ENCODE measurements at regions not wholly inside any gene's neighbourhood (a gene's known extent, or its start where the extent isn't known, plus 50 kb on each side); places are given as distances from the start of the nearest gene placed in this dataset.

- no peaks in the 10 kb centered on the region for H3K79me1 ChIP-seq (ENCODE audit: low read length)
- H2AFZ ChIP-seq (ENCODE audit: insufficient read depth, low read length, poor library complexity), result no peak overlapping the region
- H2AK5ac ChIP-seq (ENCODE audit: low read length), result peak overlapping the region; percentile 9
- H3K4me3 ChIP-seq (ENCODE audit: low read depth, low read length), result no peak overlapping the region
- no peaks in the 10 kb centered on the region for H3K79me2 ChIP-seq (ENCODE audit: control insufficient read depth, insufficient read depth, low read length, poor library complexity)
- H3K18ac ChIP-seq (ENCODE audit: low read length), result no peak overlapping the region
- H2BK120ac ChIP-seq (ENCODE audit: insufficient read depth, low read length, poor library complexity), result no peak overlapping the region
- WGBS (ENCODE audit: extremely low coverage, insufficient coverage, insufficient read length), result no CpG with 5 or more reads among the region's 9 CpGs
- H3K4me2 ChIP-seq (ENCODE audit: low read length), result no peak overlapping the region
- H3K9ac ChIP-seq (ENCODE audit: low read length), result no peak overlapping the region
- no peak overlapping the region for H3K27ac ChIP-seq (ENCODE audit: low read depth, low read length)
- peak overlapping the region; percentile 32 for H2BK12ac ChIP-seq (ENCODE audit: low read length)
- H2BK5ac ChIP-seq (ENCODE audit: low read depth, low read length, poor library complexity), result no peak overlapping the region
- H3K14ac ChIP-seq (ENCODE audit: low read length), result peak overlapping the region; percentile 35
- H4K91ac ChIP-seq (ENCODE audit: low read depth, low read length), result no peak overlapping the region
- peaks cover 2 to 14% of the 10 kb centered on the region in 2 experiments for H3K4me1 ChIP-seq (ENCODE audit: control insufficient read depth in 1 of 2, insufficient read depth in 2 of 2, low read length in 2 of 2)
- no peaks in the 10 kb centered on the region for H3K36me3 ChIP-seq (ENCODE audit: control insufficient read depth in 1 of 2, insufficient read depth in 2 of 2, low read length in 2 of 2)
- no peak overlapping the region for H3K23ac ChIP-seq (ENCODE audit: low read length)
- no peak for DNase-seq
- H3K4ac ChIP-seq (ENCODE audit: low read depth, low read length), result no peak overlapping the region
- no peak overlapping the region for H4K8ac ChIP-seq (ENCODE audit: low read depth, low read length)
- no peak overlapping the region for H4K12ac ChIP-seq (ENCODE audit: low read depth, low read length)
- H3K27me3 ChIP-seq (ENCODE audit: insufficient read depth, low read length), result no peaks in the 10 kb centered on the region
- no peaks in the 10 kb centered on the region for H3K9me3 ChIP-seq (ENCODE audit: insufficient read depth, low read depth, low read length)
Observed at GRCh38 chr12:105672121-105672975, 341.9 kb downstream of the C12orf75 start.

- H2BK120ac ChIP-seq (ENCODE audit: insufficient read depth, low read length, poor library complexity), result no peak overlapping the region
- no peak overlapping the region for H4K91ac ChIP-seq (ENCODE audit: low read depth, low read length)
- no peak overlapping the region for H3K18ac ChIP-seq (ENCODE audit: low read length)
- H2AFZ ChIP-seq (ENCODE audit: insufficient read depth, low read length, poor library complexity), result no peak overlapping the region
- H3K4me3 ChIP-seq (ENCODE audit: low read depth, low read length), result no peak overlapping the region
- H3K4ac ChIP-seq (ENCODE audit: low read depth, low read length), result no peak overlapping the region
- no peak overlapping the region for H3K14ac ChIP-seq (ENCODE audit: low read length)
- H3K23ac ChIP-seq (ENCODE audit: low read length), result no peak overlapping the region
- no peaks in the 10 kb centered on the region for H3K9me3 ChIP-seq (ENCODE audit: insufficient read depth, low read depth, low read length)
- no CpG with 5 or more reads among the region's 2 CpGs for WGBS (ENCODE audit: extremely low coverage, insufficient coverage, insufficient read length)
- H4K8ac ChIP-seq (ENCODE audit: low read depth, low read length), result no peak overlapping the region
- H2BK5ac ChIP-seq (ENCODE audit: low read depth, low read length, poor library complexity), result no peak overlapping the region
- no peaks in the 10 kb centered on the region for H3K36me3 ChIP-seq (ENCODE audit: control insufficient read depth in 1 of 2, insufficient read depth in 2 of 2, low read length in 2 of 2)
- H3K9ac ChIP-seq (ENCODE audit: low read length), result no peak overlapping the region
- H3K79me2 ChIP-seq (ENCODE audit: control insufficient read depth, insufficient read depth, low read length, poor library complexity), result no peaks in the 10 kb centered on the region
- no peak overlapping the region for H4K12ac ChIP-seq (ENCODE audit: low read depth, low read length)
- no peak overlapping the region for H2BK12ac ChIP-seq (ENCODE audit: low read length)
- no peak for DNase-seq
- H3K27ac ChIP-seq (ENCODE audit: low read depth, low read length), result no peak overlapping the region
- H2AK5ac ChIP-seq (ENCODE audit: low read length), result no peak overlapping the region
- peaks cover 2 to 11% of the 10 kb centered on the region in 2 experiments for H3K4me1 ChIP-seq (ENCODE audit: control insufficient read depth in 1 of 2, insufficient read depth in 2 of 2, low read length in 2 of 2)
- no peaks in the 10 kb centered on the region for H3K79me1 ChIP-seq (ENCODE audit: low read length)
- H3K27me3 ChIP-seq (ENCODE audit: insufficient read depth, low read length), result no peaks in the 10 kb centered on the region
- H3K4me2 ChIP-seq (ENCODE audit: low read length), result no peak overlapping the region
Observed at GRCh38 chr12:105674871-105675699, 344.6 kb downstream of the C12orf75 start.

- H3K79me2 ChIP-seq (ENCODE audit: control insufficient read depth, insufficient read depth, low read length, poor library complexity), result no peaks in the 10 kb centered on the region
- no peak overlapping the region for H4K12ac ChIP-seq (ENCODE audit: low read depth, low read length)
- H3K14ac ChIP-seq (ENCODE audit: low read length), result no peak overlapping the region
- H2BK5ac ChIP-seq (ENCODE audit: low read depth, low read length, poor library complexity), result no peak overlapping the region
- H3K79me1 ChIP-seq (ENCODE audit: low read length), result no peaks in the 10 kb centered on the region
- H2BK120ac ChIP-seq (ENCODE audit: insufficient read depth, low read length, poor library complexity), result no peak overlapping the region
- no peak for DNase-seq
- H4K8ac ChIP-seq (ENCODE audit: low read depth, low read length), result no peak overlapping the region
- H3K18ac ChIP-seq (ENCODE audit: low read length), result no peak overlapping the region
- H3K9ac ChIP-seq (ENCODE audit: low read length), result no peak overlapping the region
- H3K4me3 ChIP-seq (ENCODE audit: low read depth, low read length), result no peak overlapping the region
- no CpG with 5 or more reads among the region's 2 CpGs for WGBS (ENCODE audit: extremely low coverage, insufficient coverage, insufficient read length)
- no peak overlapping the region for H3K23ac ChIP-seq (ENCODE audit: low read length)
- no peak overlapping the region for H2AK5ac ChIP-seq (ENCODE audit: low read length)
- H3K4me1 ChIP-seq (ENCODE audit: control insufficient read depth in 1 of 2, insufficient read depth in 2 of 2, low read length in 2 of 2), result peaks cover 0 to 6% of the 10 kb centered on the region in 2 experiments
- no peaks in the 10 kb centered on the region for H3K27me3 ChIP-seq (ENCODE audit: insufficient read depth, low read length)
- H2AFZ ChIP-seq (ENCODE audit: insufficient read depth, low read length, poor library complexity), result no peak overlapping the region
- no peaks in the 10 kb centered on the region for H3K36me3 ChIP-seq (ENCODE audit: control insufficient read depth in 1 of 2, insufficient read depth in 2 of 2, low read length in 2 of 2)
- no peak overlapping the region for H3K4ac ChIP-seq (ENCODE audit: low read depth, low read length)
- H2BK12ac ChIP-seq (ENCODE audit: low read length), result no peak overlapping the region
- H3K4me2 ChIP-seq (ENCODE audit: low read length), result no peak overlapping the region
- no peak overlapping the region for H3K27ac ChIP-seq (ENCODE audit: low read depth, low read length)
- H3K9me3 ChIP-seq (ENCODE audit: insufficient read depth, low read depth, low read length), result no peaks in the 10 kb centered on the region
- H4K91ac ChIP-seq (ENCODE audit: low read depth, low read length), result no peak overlapping the region
Observed at GRCh38 chr12:105676694-105677093, 346.2 kb downstream of the C12orf75 start.

GRCh38 chr12:105677672-105678071, 347.2 kb downstream of the C12orf75 start:
- no peaks in the 10 kb centered on the region for H3K27me3 ChIP-seq (ENCODE audit: insufficient read depth, low read length)
- WGBS (ENCODE audit: extremely low coverage, insufficient coverage, insufficient read length), result no CpG with 5 or more reads among the region's 2 CpGs
- no peak overlapping the region for H3K27ac ChIP-seq (ENCODE audit: low read depth, low read length)
- no peaks in the 10 kb centered on the region for H3K9me3 ChIP-seq (ENCODE audit: insufficient read depth, low read depth, low read length)
- no peak overlapping the region for H3K23ac ChIP-seq (ENCODE audit: low read length)
- H3K79me2 ChIP-seq (ENCODE audit: control insufficient read depth, insufficient read depth, low read length, poor library complexity), result no peaks in the 10 kb centered on the region
- H2AK5ac ChIP-seq (ENCODE audit: low read length), result no peak overlapping the region
- no peaks in the 10 kb centered on the region for H3K36me3 ChIP-seq (ENCODE audit: control insufficient read depth in 1 of 2, insufficient read depth in 2 of 2, low read length in 2 of 2)
- no peak overlapping the region for H2BK12ac ChIP-seq (ENCODE audit: low read length)
- H3K14ac ChIP-seq (ENCODE audit: low read length), result no peak overlapping the region
- no peak overlapping the region for H2AFZ ChIP-seq (ENCODE audit: insufficient read depth, low read length, poor library complexity)
- peaks cover 0 to under 1% of the 10 kb centered on the region in 2 experiments for H3K4me1 ChIP-seq (ENCODE audit: control insufficient read depth in 1 of 2, insufficient read depth in 2 of 2, low read length in 2 of 2)
- no peak overlapping the region for H4K91ac ChIP-seq (ENCODE audit: low read depth, low read length)
- H2BK5ac ChIP-seq (ENCODE audit: low read depth, low read length, poor library complexity), result no peak overlapping the region
- no peak overlapping the region for H4K12ac ChIP-seq (ENCODE audit: low read depth, low read length)
- H3K9ac ChIP-seq (ENCODE audit: low read length), result no peak overlapping the region
- H3K4ac ChIP-seq (ENCODE audit: low read depth, low read length), result no peak overlapping the region
- no peak overlapping the region for H2BK120ac ChIP-seq (ENCODE audit: insufficient read depth, low read length, poor library complexity)
- H3K18ac ChIP-seq (ENCODE audit: low read length), result no peak overlapping the region
- no peak overlapping the region for H4K8ac ChIP-seq (ENCODE audit: low read depth, low read length)
- DNase-seq, result no peak
- H3K79me1 ChIP-seq (ENCODE audit: low read length), result no peaks in the 10 kb centered on the region
- no peak overlapping the region for H3K4me3 ChIP-seq (ENCODE audit: low read depth, low read length)
- no peak overlapping the region for H3K4me2 ChIP-seq (ENCODE audit: low read length)
